NT2/D1 (cell line): ENCODE measurements at regions not wholly inside any gene's neighbourhood (a gene's known extent, or its start where the extent isn't known, plus 50 kb on each side); places are given as distances from the start of the nearest gene placed in this dataset.

Experiments used
- DNase-seq: peaks from one replicate; pipeline ENCODE4 v3.0.0-alpha.2; 2011; ENCODE audit warnings: low read depth, low spot score
- H3K27me3 ChIP-seq: 2 replicates; pipeline ENCODE4 v1.6.0; 2011; ENCODE audit warnings: mild to moderate bottlenecking; ENCODE audit not compliant: insufficient read length, insufficient read depth
- H3K36me3 ChIP-seq: 2 replicates; pipeline ENCODE4 v1.6.1; 2011; ENCODE audit warnings: mild to moderate bottlenecking, low read length, mixed read lengths; ENCODE audit not compliant: insufficient read depth, insufficient read length
- H3K4me1 ChIP-seq: 2 replicates; pipeline ENCODE4 v1.5.1; 2011; ENCODE audit not compliant: insufficient read depth, insufficient read length
- H3K4me3 ChIP-seq: 2 replicates; pipeline ENCODE4 v1.5.1; 2011; ENCODE audit warnings: low read depth; ENCODE audit not compliant: insufficient read length
- H3K9ac ChIP-seq: 2 replicates; pipeline ENCODE4 v1.6.0; 2011; ENCODE audit warnings: low read depth; ENCODE audit not compliant: insufficient read length
- H3K9me3 ChIP-seq: 2 replicates; pipeline ENCODE4 v1.5.1; 2011; ENCODE audit warnings: mild to moderate bottlenecking, low read length; ENCODE audit not compliant: insufficient read depth
- SUZ12 ChIP-seq: IDR thresholded peaks from 2 replicates; pipeline ENCODE4 v1.6.1; 2011; ENCODE audit not compliant: insufficient read length, insufficient read depth; ENCODE audit errors: extremely low read depth
- YY1 ChIP-seq: IDR thresholded peaks from 2 replicates; pipeline ENCODE4 v1.6.1; 2011; ENCODE audit not compliant: insufficient read length, insufficient read depth
- ZNF274 ChIP-seq: IDR thresholded peaks from 2 replicates; pipeline ENCODE4 v1.6.1; 2011; ENCODE audit warnings: mild to moderate bottlenecking, low read depth, low read length

- no peak for TF ChIP-seq SUZ12
- TF ChIP-seq ZNF274, result no peak
- TF ChIP-seq YY1, result no peak
- Histone ChIP-seq H3K4me3 (no peak overlapping the region), H3K9ac (no peak overlapping the region), H3K36me3 (no peaks in the 10 kb centered on the region), H3K4me1 (peaks cover 2% of the 10 kb centered on the region), H3K27me3 (no peaks in the 10 kb centered on the region), H3K9me3 (peaks cover 18% of the 10 kb centered on the region; the same call in 1 of the 2 replicates)
- DNase-seq, result no peak
Observed at GRCh38 chr5:142486020-142486419, 161.2 kb upstream of the SPRY4 start.

DNA sequence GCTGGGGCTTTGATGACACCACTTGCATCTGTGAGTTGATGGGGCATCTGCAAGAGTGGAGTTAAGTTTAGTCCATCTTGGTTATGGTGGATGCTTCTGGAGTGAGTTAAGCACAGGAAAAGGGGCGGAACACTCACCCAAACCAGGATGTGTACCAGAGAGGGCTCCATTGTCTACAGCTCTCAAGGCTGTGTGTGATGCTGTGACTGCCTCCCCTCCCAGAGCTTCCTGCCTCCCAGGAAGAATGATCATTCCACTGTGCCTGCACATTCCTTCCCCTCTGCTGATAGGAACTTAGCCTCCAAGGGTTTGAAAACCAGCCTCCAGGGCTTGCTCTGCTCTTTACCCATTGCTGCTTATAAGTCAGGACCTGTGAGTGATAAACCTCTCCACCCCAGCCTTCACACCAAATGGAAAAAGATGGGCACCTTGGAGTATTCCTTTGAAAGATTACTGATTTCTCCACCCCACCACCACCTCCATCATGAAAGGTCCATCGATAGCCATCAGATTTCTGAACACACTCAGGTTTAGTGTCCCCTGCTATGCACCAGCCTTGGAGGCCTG, 160.1 kb upstream of the SPRY4 start:
- H3K36me3 ChIP-seq, result no peaks in the 10 kb centered on the region
- no peaks in the 10 kb centered on the region for H3K27me3 ChIP-seq
- no peak overlapping the region for H3K4me3 ChIP-seq
- peak; percentile 38 for DNase-seq
- no peaks in the 10 kb centered on the region for H3K4me1 ChIP-seq
- no peak for TF ChIP-seq SUZ12
- TF ChIP-seq ZNF274, result no peak
- TF ChIP-seq YY1, result no peak
- peaks cover 30% of the 10 kb centered on the region; the same call in 1 of the 2 replicates for H3K9me3 ChIP-seq
- H3K9ac ChIP-seq, result no peak overlapping the region

- DNase-seq, result no peak
- H3K4me3 ChIP-seq, result no peak overlapping the region
- H3K9me3 ChIP-seq, result peaks cover 47% of the 10 kb centered on the region
- no peaks in the 10 kb centered on the region for H3K27me3 ChIP-seq
- H3K36me3 ChIP-seq, result no peaks in the 10 kb centered on the region
- H3K4me1 ChIP-seq, result no peaks in the 10 kb centered on the region
- TF ChIP-seq SUZ12, result no peak
- TF ChIP-seq ZNF274, result no peak
- TF ChIP-seq YY1, result no peak
- no peak overlapping the region for H3K9ac ChIP-seq
Observed at GRCh38 chr5:142482207-142482606, 157.4 kb upstream of the SPRY4 start.

- no peak for DNase-seq
- H3K27me3 ChIP-seq, result no peaks in the 10 kb centered on the region
- H3K9ac ChIP-seq, result no peak overlapping the region
- TF ChIP-seq YY1 (no peak), SUZ12 (no peak), ZNF274 (no peak)
- peaks cover 45% of the 10 kb centered on the region for H3K9me3 ChIP-seq
- no peaks in the 10 kb centered on the region for H3K4me1 ChIP-seq
- H3K4me3 ChIP-seq, result no peak overlapping the region
- no peaks in the 10 kb centered on the region for H3K36me3 ChIP-seq
Observed at GRCh38 chr5:142481410-142481809, 156.6 kb upstream of the SPRY4 start.

DNA sequence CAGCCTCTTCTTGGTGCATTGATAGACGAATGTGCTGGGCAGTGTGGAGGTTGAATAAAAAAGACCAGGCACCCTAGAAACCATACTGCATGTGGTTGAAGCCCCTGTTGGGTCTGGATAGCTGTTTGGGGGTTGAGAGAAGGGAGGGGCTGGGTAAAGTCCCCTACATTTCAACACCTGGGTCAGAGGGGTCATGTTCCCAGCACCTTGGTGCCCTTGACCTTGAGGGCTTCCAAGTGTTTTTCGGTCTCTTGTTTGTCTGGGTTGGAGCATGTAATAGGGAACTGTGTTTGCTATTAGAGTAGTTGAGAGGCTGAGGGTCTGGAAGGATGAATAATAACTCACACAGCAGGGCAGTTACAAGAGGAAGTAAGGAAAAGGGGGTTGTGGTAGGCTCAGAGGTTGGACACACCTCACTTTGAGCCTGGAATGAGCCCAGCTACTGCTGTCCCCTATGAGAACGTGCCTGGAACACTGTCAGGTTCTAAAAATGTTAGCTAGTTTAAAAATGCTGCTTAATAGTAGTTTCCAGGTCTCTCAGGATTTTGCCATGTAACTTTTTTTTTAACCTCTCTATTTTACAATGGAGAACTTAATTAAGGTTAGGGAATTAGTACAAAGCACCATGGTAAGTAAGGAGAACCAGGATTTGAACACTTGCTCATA, 155.2 kb upstream of the SPRY4 start:
- no peak overlapping the region for H3K9ac ChIP-seq
- no peak overlapping the region for H3K4me3 ChIP-seq
- H3K36me3 ChIP-seq, result no peaks in the 10 kb centered on the region
- no peaks in the 10 kb centered on the region for H3K27me3 ChIP-seq
- TF ChIP-seq ZNF274 (no peak), SUZ12 (no peak), YY1 (no peak)
- H3K4me1 ChIP-seq, result no peaks in the 10 kb centered on the region
- H3K9me3 ChIP-seq, result peaks cover 32% of the 10 kb centered on the region
- no peak for DNase-seq

GRCh38 chr5:142479150-142479549, 154.3 kb upstream of the SPRY4 start:
- TF ChIP-seq SUZ12 (no peak), YY1 (no peak), ZNF274 (no peak)
- H3K36me3 ChIP-seq, result no peaks in the 10 kb centered on the region
- H3K4me1 ChIP-seq, result no peaks in the 10 kb centered on the region
- H3K27me3 ChIP-seq, result no peaks in the 10 kb centered on the region
- H3K9me3 ChIP-seq, result peaks cover 30% of the 10 kb centered on the region
- no peak for DNase-seq
- H3K9ac ChIP-seq, result no peak overlapping the region
- no peak overlapping the region for H3K4me3 ChIP-seq

- H3K9me3 ChIP-seq, result peaks cover 30% of the 10 kb centered on the region
Observed at GRCh38 chr5:142478113-142478512, 153.3 kb upstream of the SPRY4 start.

More at GRCh38 chr5:142478113-142478512, 153.3 kb upstream of the SPRY4 start:
- no peak for DNase-seq
- Histone ChIP-seq H3K4me1 (no peaks in the 10 kb centered on the region), H3K4me3 (no peak overlapping the region), H3K36me3 (no peaks in the 10 kb centered on the region), H3K9ac (no peak overlapping the region), H3K27me3 (no peaks in the 10 kb centered on the region)
- no peak for TF ChIP-seq SUZ12
- TF ChIP-seq ZNF274, result no peak
- TF ChIP-seq YY1, result no peak
